Nephron (organoid): ENCODE measurements at regions not wholly inside any gene's neighbourhood (a gene's known extent, or its start where the extent isn't known, plus 50 kb on each side); places are given as distances from the start of the nearest gene placed in this dataset.

ENCODE experiments used
- H3K27ac Mint-ChIP-seq, 3 experiments: 2 replicates each; pipeline ENCODE4 v1.8.0; 2020; ENCODE audit warnings: mixed read lengths in 3 of 3, mild to moderate bottlenecking in 2 of 3, moderate library complexity in 1 of 3
- H3K27me3 Mint-ChIP-seq: 2 replicates; pipeline ENCODE4 v1.8.0; 2021; ENCODE audit warnings: low read depth, mild to moderate bottlenecking, moderate library complexity, mixed read lengths
- H3K36me3 Mint-ChIP-seq: 2 replicates; pipeline ENCODE4 v1.8.0; 2020; ENCODE audit warnings: low read depth, mixed read lengths
- H3K4me1 Mint-ChIP-seq: 2 replicates; pipeline ENCODE4 v1.8.0; 2020; ENCODE audit warnings: mixed read lengths
- H3K4me3 Mint-ChIP-seq, 3 experiments: 2 replicates each; pipeline ENCODE4 v1.8.0; 2020; ENCODE audit warnings: mild to moderate bottlenecking in 3 of 3, mixed read lengths in 3 of 3, moderate library complexity in 2 of 3
- H3K9me3 Mint-ChIP-seq: 2 replicates; pipeline ENCODE4 v1.8.0; 2020; ENCODE audit warnings: mixed read lengths
- TF ChIP-seq, protein P1 (sequence below), 3 experiments: fragments of 200-600 bp; sonication (generic); IDR thresholded peaks; one replicate each; pipeline ENCODE4 v1.5.0; 2021; ENCODE audit warnings: antibody characterized with exemption in 3 of 3; ENCODE audit not compliant: unreplicated experiment in 3 of 3

DNA sequence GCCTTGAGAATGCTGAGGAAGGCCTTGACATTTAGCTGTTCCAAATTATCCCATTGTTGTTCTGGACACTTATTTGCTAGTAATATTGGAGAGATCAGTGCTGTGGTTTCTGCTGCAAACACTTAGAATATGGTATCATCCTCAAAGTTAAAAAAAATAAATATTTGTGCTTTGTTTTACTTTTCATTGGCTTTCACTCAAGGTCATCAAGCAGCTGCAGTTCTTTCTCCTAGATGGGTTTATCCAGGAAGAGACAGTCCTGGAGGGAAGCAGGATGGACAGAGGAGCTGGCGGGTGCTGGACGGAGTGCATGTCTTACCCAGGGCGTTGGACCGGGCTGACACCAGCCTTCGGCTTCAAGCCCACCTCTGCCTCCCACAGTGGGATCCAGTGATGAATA lies 193.6 kb downstream of the MTRR start:
- no peak overlapping the region for H3K4me3 Mint-ChIP-seq
- no peaks in the 10 kb centered on the region for H3K9me3 Mint-ChIP-seq
- TF ChIP-seq, protein P1, sequence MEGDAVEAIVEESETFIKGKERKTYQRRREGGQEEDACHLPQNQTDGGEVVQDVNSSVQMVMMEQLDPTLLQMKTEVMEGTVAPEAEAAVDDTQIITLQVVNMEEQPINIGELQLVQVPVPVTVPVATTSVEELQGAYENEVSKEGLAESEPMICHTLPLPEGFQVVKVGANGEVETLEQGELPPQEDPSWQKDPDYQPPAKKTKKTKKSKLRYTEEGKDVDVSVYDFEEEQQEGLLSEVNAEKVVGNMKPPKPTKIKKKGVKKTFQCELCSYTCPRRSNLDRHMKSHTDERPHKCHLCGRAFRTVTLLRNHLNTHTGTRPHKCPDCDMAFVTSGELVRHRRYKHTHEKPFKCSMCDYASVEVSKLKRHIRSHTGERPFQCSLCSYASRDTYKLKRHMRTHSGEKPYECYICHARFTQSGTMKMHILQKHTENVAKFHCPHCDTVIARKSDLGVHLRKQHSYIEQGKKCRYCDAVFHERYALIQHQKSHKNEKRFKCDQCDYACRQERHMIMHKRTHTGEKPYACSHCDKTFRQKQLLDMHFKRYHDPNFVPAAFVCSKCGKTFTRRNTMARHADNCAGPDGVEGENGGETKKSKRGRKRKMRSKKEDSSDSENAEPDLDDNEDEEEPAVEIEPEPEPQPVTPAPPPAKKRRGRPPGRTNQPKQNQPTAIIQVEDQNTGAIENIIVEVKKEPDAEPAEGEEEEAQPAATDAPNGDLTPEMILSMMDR (IDR thresholded peaks at IDR 0.05; ENCODE audit: unreplicated experiment in 3 of 3): no peak
- H3K27ac Mint-ChIP-seq: no peak overlapping the region
- no peaks in the 10 kb centered on the region for H3K36me3 Mint-ChIP-seq
- H3K4me1 Mint-ChIP-seq: peaks cover 5% of the 10 kb centered on the region
- H3K27me3 Mint-ChIP-seq: peaks cover 4% of the 10 kb centered on the region

DNA sequence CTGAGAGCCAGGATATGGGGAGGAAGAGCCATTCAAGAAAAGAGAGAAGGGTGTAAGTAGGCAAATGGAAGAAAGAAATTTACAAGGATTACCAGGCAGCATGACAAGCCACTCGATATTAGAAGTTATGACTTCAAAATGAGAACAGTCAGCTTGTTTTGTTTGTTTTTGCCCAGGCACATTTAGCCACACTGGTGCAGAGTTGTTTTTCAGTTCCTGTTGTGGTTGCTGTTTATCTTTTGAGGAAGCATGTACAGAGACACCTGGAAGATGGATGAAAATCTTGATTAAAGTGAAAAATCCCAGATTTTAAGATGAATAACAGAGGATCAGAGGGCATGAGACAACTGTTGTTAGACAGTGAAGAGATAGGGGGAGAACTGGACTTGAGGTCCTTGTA lies 199.1 kb downstream of the MTRR start:
- TF ChIP-seq, protein P1 (IDR thresholded peaks at IDR 0.05; ENCODE audit: unreplicated experiment in 3 of 3): no peak

GRCh38 chr5:8070138-8070537 lies 201.2 kb downstream of the MTRR start:
- no peaks in the 10 kb centered on the region for H3K36me3 Mint-ChIP-seq
- H3K27ac Mint-ChIP-seq: no peak overlapping the region
- peaks cover 1% of the 10 kb centered on the region for H3K27me3 Mint-ChIP-seq
- no peak overlapping the region for H3K4me3 Mint-ChIP-seq
- no peaks in the 10 kb centered on the region for H3K9me3 Mint-ChIP-seq
- no peaks in the 10 kb centered on the region for H3K4me1 Mint-ChIP-seq
- TF ChIP-seq, protein P1 (IDR thresholded peaks at IDR 0.05; ENCODE audit: unreplicated experiment in 3 of 3): no peak

More for the DNA sequence above, 199.1 kb downstream of the MTRR start:
- Mint-ChIP-seq H3K36me3 (no peaks in the 10 kb centered on the region), H3K9me3 (no peaks in the 10 kb centered on the region), H3K27me3 (peaks cover 4% of the 10 kb centered on the region), H3K4me3 (no peak overlapping the region), H3K27ac (no peak overlapping the region), H3K4me1 (no peaks in the 10 kb centered on the region)

DNA sequence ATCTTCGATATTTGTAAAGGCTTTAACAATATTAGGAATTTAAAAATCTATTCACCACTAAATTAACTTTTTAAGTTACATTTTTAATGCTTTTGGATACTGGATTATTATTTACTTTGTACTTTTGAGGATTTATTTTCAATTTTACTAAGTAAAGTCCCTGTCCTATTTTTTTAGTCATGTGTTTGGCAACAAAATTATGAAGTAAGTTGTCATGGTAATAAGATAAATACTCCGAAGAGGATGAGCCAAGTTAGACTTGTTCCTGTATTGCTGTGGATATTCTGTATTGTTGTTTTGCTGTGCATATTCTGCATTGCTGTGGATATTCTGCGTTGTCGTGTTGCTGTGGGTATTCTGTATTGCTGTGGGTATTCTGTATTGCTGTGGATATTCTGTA lies 210.1 kb downstream of the MTRR start:
- no peaks in the 10 kb centered on the region for H3K27me3 Mint-ChIP-seq
- H3K9me3 Mint-ChIP-seq: no peaks in the 10 kb centered on the region
- H3K4me3 Mint-ChIP-seq: no peak overlapping the region
- TF ChIP-seq, protein P1 (IDR thresholded peaks at IDR 0.05; ENCODE audit: unreplicated experiment in 3 of 3): no peak
- H3K4me1 Mint-ChIP-seq: no peaks in the 10 kb centered on the region
- H3K27ac Mint-ChIP-seq: no peak overlapping the region
- H3K36me3 Mint-ChIP-seq: no peaks in the 10 kb centered on the region

DNA sequence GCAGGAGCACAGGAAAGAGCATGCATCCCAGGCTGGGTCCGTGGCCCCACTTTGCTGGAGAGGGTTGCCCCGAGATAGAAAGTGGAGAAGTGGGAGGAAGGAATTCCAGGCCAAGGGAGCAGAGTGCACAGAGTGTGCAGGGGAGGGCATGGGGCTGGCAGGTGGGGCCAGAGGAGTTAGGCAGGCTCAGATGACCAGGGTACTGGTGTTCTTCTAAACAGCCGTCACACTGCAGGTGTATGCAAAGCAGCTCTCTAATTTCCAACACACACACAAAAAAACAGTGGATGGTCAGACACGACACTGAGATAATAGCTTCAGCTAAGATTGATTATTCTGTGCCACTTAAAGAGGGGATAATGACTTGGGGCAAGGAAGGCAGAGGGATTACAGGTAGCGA lies 212.2 kb downstream of the MTRR start:
- no peaks in the 10 kb centered on the region for H3K27me3 Mint-ChIP-seq
- no peak overlapping the region for H3K27ac Mint-ChIP-seq

DNA sequence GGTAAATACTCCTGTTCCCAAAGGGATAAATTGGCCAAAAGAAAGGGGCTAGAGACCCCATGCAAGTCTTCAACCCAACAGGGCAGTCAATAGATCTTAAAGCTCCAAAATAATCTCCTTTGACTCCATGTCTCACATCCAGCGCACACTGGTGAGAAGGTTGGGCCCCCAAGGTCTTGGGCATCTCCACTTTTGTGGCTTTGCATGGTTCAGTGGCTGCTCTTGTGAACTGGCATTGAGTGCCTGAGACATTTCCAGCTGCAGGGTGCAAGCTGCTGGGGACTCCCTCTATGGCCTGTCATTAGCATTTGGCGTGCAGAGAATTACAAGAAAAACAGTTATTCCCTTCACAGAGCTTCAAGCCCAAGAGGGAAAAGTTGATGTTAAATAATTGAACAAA lies 224.7 kb downstream of the MTRR start:
- Mint-ChIP-seq H3K4me1 (peaks cover 5% of the 10 kb centered on the region), H3K27ac (no peak overlapping the region)

More for the DNA sequence above, 212.2 kb downstream of the MTRR start:
- H3K9me3 Mint-ChIP-seq: no peaks in the 10 kb centered on the region
- TF ChIP-seq, protein P1 (IDR thresholded peaks at IDR 0.05; ENCODE audit: unreplicated experiment in 3 of 3): no peak
- H3K36me3 Mint-ChIP-seq: no peaks in the 10 kb centered on the region
- no peak overlapping the region for H3K4me3 Mint-ChIP-seq
- H3K4me1 Mint-ChIP-seq: no peaks in the 10 kb centered on the region

More for the DNA sequence above, 224.7 kb downstream of the MTRR start:
- TF ChIP-seq, protein P1 (IDR thresholded peaks at IDR 0.05; ENCODE audit: unreplicated experiment in 3 of 3): no peak
- Mint-ChIP-seq H3K4me3 (no peak overlapping the region), H3K9me3 (peaks cover 8% of the 10 kb centered on the region), H3K27me3 (peaks cover 8% of the 10 kb centered on the region), H3K36me3 (no peaks in the 10 kb centered on the region)
